Panc1 (cell line): ENCODE measurements at regions not wholly inside any gene's neighbourhood (a gene's known extent, or its start where the extent isn't known, plus 50 kb on each side); places are given as distances from the start of the nearest gene placed in this dataset.

Source experiments
- ATAC-seq: fragments of 200-7000 bp; cut with Tn5 transposase; 2 replicates; pipeline ENCODE4 v1.9.1; 2020; ENCODE audit warnings: mild to moderate bottlenecking, moderate library complexity
- BruUV-seq: library from RNA; stranded (reverse); fragments of 400-500 nt; replicated peaks from 2 replicates; lab custom pipeline; 2021; lab: Mats Ljungman, UMichigan
- CTCF ChIA-PET: fragments of 300-600 bp; sonication (Branson Sonifier 250); formaldehyde crosslinking; loops from one replicate; lab custom pipeline; 2022; ENCODE audit warnings: antibody characterized with exemption; lab: Charles Lee
- POLR2A ChIA-PET: fragments of 300-600 bp; sonication (Branson Sonifier 250); formaldehyde crosslinking; loops from one replicate; lab custom pipeline; 2022; ENCODE audit warnings: antibody characterized with exemption; lab: Charles Lee
- DNase-seq: peaks from one replicate; pipeline ENCODE4 v3.0.0-alpha.2; 2010; ENCODE audit warnings: low read depth, low spot score
- H3K27ac ChIP-seq: 2 replicates; pipeline ENCODE4 v1.5.1; 2011; ENCODE audit warnings: mild to moderate bottlenecking, low read length, inconsistent platforms
- H3K27me3 ChIP-seq: fragments of 200-500 bp; sonication (Bioruptor generic); 2 replicates; pipeline ENCODE4 v1.6.0; 2014; ENCODE audit warnings: low read length, inconsistent platforms; ENCODE audit not compliant: control insufficient read depth, insufficient read depth
- H3K36me3 ChIP-seq: fragments of 200-500 bp; sonication (Bioruptor generic); 2 replicates; pipeline ENCODE4 v1.5.1; 2014; ENCODE audit warnings: inconsistent platforms, mild to moderate bottlenecking, low read length, moderate library complexity; ENCODE audit not compliant: control insufficient read depth, insufficient read depth
- H3K4me1 ChIP-seq: 2 replicates; pipeline ENCODE4 v1.5.1; 2011; ENCODE audit warnings: inconsistent platforms, mild to moderate bottlenecking, low read length, moderate library complexity; ENCODE audit not compliant: control insufficient read depth, insufficient read depth
- H3K4me3 ChIP-seq, 2 experiments: 2 replicates each; pipeline ENCODE4 v1.5.1; 2011 to 2012; ENCODE audit warnings: low read depth in 2 of 2, low read length in 2 of 2, mild to moderate bottlenecking in 2 of 2, inconsistent platforms in 1 of 2, moderate library complexity in 1 of 2
- H3K9me3 ChIP-seq: fragments of 200-500 bp; sonication (Bioruptor generic); 2 replicates; pipeline ENCODE4 v1.5.1; 2014; ENCODE audit warnings: low read depth, mild to moderate bottlenecking, inconsistent platforms, low read length, moderate library complexity; ENCODE audit not compliant: control insufficient read depth, insufficient read depth
- CTCF ChIP-seq: fragments of 450-650 bp; IDR thresholded peaks from 2 replicates; pipeline ENCODE4 v1.5.1; 2017; ENCODE audit warnings: mild to moderate bottlenecking
- POLR2AphosphoS5 ChIP-seq: IDR thresholded peaks from 2 replicates; pipeline ENCODE4 v1.6.1; 2012; ENCODE audit warnings: mild to moderate bottlenecking, low read depth, low read length, moderate library complexity
- REST ChIP-seq, 2 experiments: IDR thresholded peaks; 2 replicates each; pipeline ENCODE4 v1.6.1; 2011 to 2012; ENCODE audit warnings: low read depth in 2 of 2, control low read depth in 1 of 2, low read length in 1 of 2, mild to moderate bottlenecking in 1 of 2, moderate library complexity in 1 of 2; ENCODE audit not compliant: insufficient read depth in 1 of 2
- SIN3A ChIP-seq: IDR thresholded peaks from 2 replicates; pipeline ENCODE4 v1.6.1; 2012; ENCODE audit warnings: low read depth, mild to moderate bottlenecking, low read length, moderate library complexity, borderline replicate concordance; ENCODE audit not compliant: insufficient read depth
- TCF7L2 ChIP-seq: IDR thresholded peaks from 2 replicates; pipeline ENCODE4 v1.6.1; 2011; ENCODE audit warnings: mild to moderate bottlenecking, low read depth, low read length, inconsistent platforms
- in situ Hi-C: cut with HindIII; loops from 2 replicates; pipeline ENCODE4 v1.10.0; 2016; ENCODE audit warnings: low sequenced_read_pairs, low pct_unique_long_range_greater_than_20kb
- intact Hi-C: fragments of 100-400 bp; cut with micrococcal nuclease; formaldehyde crosslinking; loops from one replicate; pipeline ENCODE4 v1.10.0; 2022; ENCODE audit not compliant: unreplicated experiment

- Histone ChIP-seq H3K9me3 (no peaks in the 10 kb centered on the region), H3K27me3 (peaks cover 2% of the 10 kb centered on the region), H3K4me3 (no peak overlapping the region), H3K4me1 (no peaks in the 10 kb centered on the region), H3K36me3 (no peaks in the 10 kb centered on the region; the same call in 1 of the 2 replicates), H3K27ac (no peak overlapping the region)
- ATAC-seq, result no peak
- no peak for TF ChIP-seq REST (IDR thresholded peaks at IDR 0.05; ENCODE audit: insufficient read depth in 1 of 2, low read depth in 2 of 2, low read length in 1 of 2)
- no peak for TF ChIP-seq SIN3A
- TF ChIP-seq POLR2AphosphoS5, result no peak
- no peak for DNase-seq
- intact Hi-C loops (no loop called here), in situ Hi-C loops (no loop called here)
- ChIA-PET CTCF (no interaction called here), POLR2A (no interaction called here)
- no TSS peak for BruUV-seq
Observed at GRCh38 chr9:134968823-134969090, 51.0 kb upstream of the FCN1 start.

GRCh38 chr9:134969156-134970045 is 51.7 kb upstream of the FCN1 start:
- no peaks in the 10 kb centered on the region for H3K4me1 ChIP-seq
- H3K36me3 ChIP-seq, result no peaks in the 10 kb centered on the region; the same call in 1 of the 2 replicates
- no peak overlapping the region for H3K27ac ChIP-seq
- ATAC-seq, result no peak
- in situ Hi-C loops (no loop called here), intact Hi-C loops (no loop called here)
- BruUV-seq, result no TSS peak
- H3K9me3 ChIP-seq, result no peaks in the 10 kb centered on the region
- H3K27me3 ChIP-seq, result peaks cover 5% of the 10 kb centered on the region
- ChIA-PET POLR2A (no interaction called here), CTCF (no interaction called here)
- no peak for TF ChIP-seq REST (IDR thresholded peaks at IDR 0.05; ENCODE audit: insufficient read depth in 1 of 2, low read depth in 2 of 2, low read length in 1 of 2)
- no peak for TF ChIP-seq POLR2AphosphoS5
- TF ChIP-seq SIN3A, result no peak
- no peak for TF ChIP-seq TCF7L2
- no peak for TF ChIP-seq CTCF
- no peak overlapping the region for H3K4me3 ChIP-seq
- DNase-seq, result no peak
